ENCODE measurements at regions not wholly inside any gene's neighbourhood (a gene's known extent, or its start where the extent isn't known, plus 50 kb on each side); places are given as distances from the start of the nearest gene placed in this dataset.

- no peaks in the 10 kb centered on the region for H3K36me3 ChIP-seq
- H3K27me3 ChIP-seq = no peaks in the 10 kb centered on the region
- no peak overlapping the region for H3K4me3 ChIP-seq
- H3K4me1 ChIP-seq (ENCODE audit: insufficient read depth) = no peaks in the 10 kb centered on the region
- DNase-seq = no peak
- WGBS, 3 donors = 78 to 87% (median 81%) methylated on average over 3 of the region's 3 CpGs
- H3K27ac ChIP-seq = no peak overlapping the region
- no peaks in the 10 kb centered on the region for H3K9me3 ChIP-seq
- TF ChIP-seq, protein P1, sequence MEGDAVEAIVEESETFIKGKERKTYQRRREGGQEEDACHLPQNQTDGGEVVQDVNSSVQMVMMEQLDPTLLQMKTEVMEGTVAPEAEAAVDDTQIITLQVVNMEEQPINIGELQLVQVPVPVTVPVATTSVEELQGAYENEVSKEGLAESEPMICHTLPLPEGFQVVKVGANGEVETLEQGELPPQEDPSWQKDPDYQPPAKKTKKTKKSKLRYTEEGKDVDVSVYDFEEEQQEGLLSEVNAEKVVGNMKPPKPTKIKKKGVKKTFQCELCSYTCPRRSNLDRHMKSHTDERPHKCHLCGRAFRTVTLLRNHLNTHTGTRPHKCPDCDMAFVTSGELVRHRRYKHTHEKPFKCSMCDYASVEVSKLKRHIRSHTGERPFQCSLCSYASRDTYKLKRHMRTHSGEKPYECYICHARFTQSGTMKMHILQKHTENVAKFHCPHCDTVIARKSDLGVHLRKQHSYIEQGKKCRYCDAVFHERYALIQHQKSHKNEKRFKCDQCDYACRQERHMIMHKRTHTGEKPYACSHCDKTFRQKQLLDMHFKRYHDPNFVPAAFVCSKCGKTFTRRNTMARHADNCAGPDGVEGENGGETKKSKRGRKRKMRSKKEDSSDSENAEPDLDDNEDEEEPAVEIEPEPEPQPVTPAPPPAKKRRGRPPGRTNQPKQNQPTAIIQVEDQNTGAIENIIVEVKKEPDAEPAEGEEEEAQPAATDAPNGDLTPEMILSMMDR (IDR thresholded peaks at IDR 0.05) = no peak
- no peak for TF ChIP-seq EP300 (IDR thresholded peaks at IDR 0.05)
- TF ChIP-seq POLR2A (IDR thresholded peaks at IDR 0.05) = no peak
- intact Hi-C loops (cut with DNase I) = no loop called here
These were observed 203.8 kb upstream of the SYT4 start for GRCh38 chr18:43481069-43481468.

DNA sequence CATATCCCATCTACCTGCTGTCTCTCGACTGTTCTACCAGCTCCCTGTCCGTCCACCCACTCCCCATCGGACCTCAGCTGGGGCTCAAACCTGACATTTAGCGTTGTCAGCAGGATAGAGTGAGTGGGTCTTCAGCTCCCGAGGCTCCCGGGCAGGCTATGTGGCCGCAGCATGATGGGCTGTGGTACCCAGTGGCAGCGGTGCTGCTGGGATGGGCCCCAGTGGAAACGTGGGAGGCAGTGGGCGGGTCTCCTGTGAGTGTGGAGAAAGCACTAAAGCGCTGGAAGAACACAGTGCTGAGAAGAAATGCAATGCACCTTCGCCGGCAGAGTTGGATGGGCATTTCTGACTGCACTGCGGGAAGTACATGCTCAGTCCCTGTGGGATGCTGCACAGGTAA lies 204.8 kb upstream of the SYT4 start:
- Histone ChIP-seq H3K4me1 (ENCODE audit: insufficient read depth) (no peaks in the 10 kb centered on the region), H3K36me3 (no peaks in the 10 kb centered on the region), H3K27ac (no peak overlapping the region), H3K4me3 (no peak overlapping the region), H3K27me3 (no peaks in the 10 kb centered on the region), H3K9me3 (no peaks in the 10 kb centered on the region)
- TF ChIP-seq, protein P1 (IDR thresholded peaks at IDR 0.05) = no peak
- TF ChIP-seq EP300 (IDR thresholded peaks at IDR 0.05) = no peak
- no peak for TF ChIP-seq POLR2A (IDR thresholded peaks at IDR 0.05)
- intact Hi-C loops (cut with DNase I) = no loop called here
- 84 to 89% (median 85%) methylated on average over 14 of the region's 14 CpGs for WGBS, 3 donors
- DNase-seq = no peak

GRCh38 chr18:43482600-43482999 lies 205.3 kb upstream of the SYT4 start:
- H3K4me3 ChIP-seq = no peak overlapping the region

GRCh38 chr18:43484710-43485109 lies 207.4 kb upstream of the SYT4 start:
- intact Hi-C loops (cut with DNase I) = no loop called here
- Histone ChIP-seq H3K27me3 (no peaks in the 10 kb centered on the region), H3K9me3 (no peaks in the 10 kb centered on the region), H3K4me1 (ENCODE audit: insufficient read depth) (no peaks in the 10 kb centered on the region), H3K36me3 (no peaks in the 10 kb centered on the region), H3K4me3 (no peak overlapping the region), H3K27ac (no peak overlapping the region)
- TF ChIP-seq POLR2A (IDR thresholded peaks at IDR 0.05) = no peak
- TF ChIP-seq EP300 (IDR thresholded peaks at IDR 0.05) = no peak
- TF ChIP-seq, protein P1 (IDR thresholded peaks at IDR 0.05) = no peak
- 94 to 100% (median 96%) methylated on average over 1 of the region's 1 CpG for WGBS, 3 donors
- DNase-seq = no peak

More at GRCh38 chr18:43482600-43482999, 205.3 kb upstream of the SYT4 start:
- Histone ChIP-seq H3K27me3 (no peaks in the 10 kb centered on the region), H3K36me3 (no peaks in the 10 kb centered on the region), H3K27ac (no peak overlapping the region), H3K9me3 (no peaks in the 10 kb centered on the region), H3K4me1 (ENCODE audit: insufficient read depth) (no peaks in the 10 kb centered on the region)
- 50 to 71% (median 58%) methylated on average over 14 of the region's 14 CpGs for WGBS, 3 donors
- no peak for DNase-seq
- intact Hi-C loops (cut with DNase I) = no loop called here
- TF ChIP-seq POLR2A (IDR thresholded peaks at IDR 0.05) (no peak), EP300 (IDR thresholded peaks at IDR 0.05) (no peak)
- TF ChIP-seq, protein P1 (IDR thresholded peaks at IDR 0.05) = no peak
